Stimulated activated memory B cell treated with anti-CD40 and anti-IgM and Interleukin-4, amounts not matched to agents 10 μg/mL and 1 μg/mL and 100 μg/mL, for 72 hours (primary cell): ENCODE measurements at regions not wholly inside any gene's neighbourhood (a gene's known extent, or its start where the extent isn't known, plus 50 kb on each side); places are given as distances from the start of the nearest gene placed in this dataset.

Experiments
- ATAC-seq: fragments of 150-1000 bp; cut with Tn5 transposase; 2 replicates; pipeline ENCODE4 v1.10.0; 2021
- H3K27ac Mint-ChIP-seq: one replicate; pipeline ENCODE4 v1.8.0; 2022; ENCODE audit warnings: mild to moderate bottlenecking, mixed read lengths
- H3K27me3 Mint-ChIP-seq: one replicate; pipeline ENCODE4 v1.8.0; 2022; ENCODE audit warnings: mixed read lengths
- H3K36me3 Mint-ChIP-seq: one replicate; pipeline ENCODE4 v1.8.0; 2022; ENCODE audit warnings: mixed read lengths
- H3K4me1 Mint-ChIP-seq: one replicate; pipeline ENCODE4 v1.8.0; 2022; ENCODE audit warnings: mixed read lengths
- H3K4me3 Mint-ChIP-seq: one replicate; pipeline ENCODE4 v1.8.0; 2022; ENCODE audit warnings: mild to moderate bottlenecking, moderate library complexity, mixed read lengths
- H3K9me3 Mint-ChIP-seq: one replicate; pipeline ENCODE4 v1.8.0; 2022; ENCODE audit warnings: mixed read lengths

- no peaks in the 10 kb centered on the region for H3K4me1 Mint-ChIP-seq
- no peaks in the 10 kb centered on the region for H3K36me3 Mint-ChIP-seq
- H3K4me3 Mint-ChIP-seq = no peak overlapping the region
- ATAC-seq = peak; percentile 36
- peaks cover 8% of the 10 kb centered on the region for H3K27me3 Mint-ChIP-seq
- H3K27ac Mint-ChIP-seq = no peak overlapping the region
- no peaks in the 10 kb centered on the region for H3K9me3 Mint-ChIP-seq
Observed at GRCh38 chr2:41729800-41730364, 317.9 kb upstream of the PKDCC start.

- no peak for ATAC-seq
- Mint-ChIP-seq H3K27ac (no peak overlapping the region), H3K4me3 (no peak overlapping the region), H3K4me1 (peaks cover 14% of the 10 kb centered on the region), H3K27me3 (peaks cover 25% of the 10 kb centered on the region), H3K9me3 (peaks cover 1% of the 10 kb centered on the region), H3K36me3 (no peaks in the 10 kb centered on the region)
Observed at GRCh38 chr2:41735006-41735405, 312.8 kb upstream of the PKDCC start.

- H3K27me3 Mint-ChIP-seq = peaks cover 25% of the 10 kb centered on the region
- no peak for ATAC-seq
Observed at GRCh38 chr2:41735476-41735875, 312.3 kb upstream of the PKDCC start.

GRCh38 chr2:41736105-41736567, 311.7 kb upstream of the PKDCC start:
- ATAC-seq = peak; percentile 89
- Mint-ChIP-seq H3K4me3 (no peak overlapping the region), H3K27me3 (peaks cover 25% of the 10 kb centered on the region), H3K4me1 (peaks cover 14% of the 10 kb centered on the region), H3K27ac (peak overlapping the region; percentile 43), H3K36me3 (no peaks in the 10 kb centered on the region), H3K9me3 (peaks cover 4% of the 10 kb centered on the region)

More at GRCh38 chr2:41735476-41735875, 312.3 kb upstream of the PKDCC start:
- H3K9me3 Mint-ChIP-seq = peaks cover 4% of the 10 kb centered on the region
- H3K27ac Mint-ChIP-seq = peak overlapping the region; percentile 43
- H3K4me3 Mint-ChIP-seq = no peak overlapping the region
- no peaks in the 10 kb centered on the region for H3K36me3 Mint-ChIP-seq
- H3K4me1 Mint-ChIP-seq = peaks cover 14% of the 10 kb centered on the region

- H3K4me1 Mint-ChIP-seq = peaks cover 14% of the 10 kb centered on the region
- H3K27me3 Mint-ChIP-seq = peaks cover 25% of the 10 kb centered on the region
- H3K27ac Mint-ChIP-seq = peak overlapping the region; percentile 43
- peak; percentile 64 for ATAC-seq
- no peaks in the 10 kb centered on the region for H3K36me3 Mint-ChIP-seq
- peaks cover 4% of the 10 kb centered on the region for H3K9me3 Mint-ChIP-seq
- no peak overlapping the region for H3K4me3 Mint-ChIP-seq
Observed at GRCh38 chr2:41736586-41736985, 311.2 kb upstream of the PKDCC start.

- H3K27me3 Mint-ChIP-seq = peaks cover 25% of the 10 kb centered on the region
Observed at GRCh38 chr2:41737888-41738287, 309.9 kb upstream of the PKDCC start.

DNA sequence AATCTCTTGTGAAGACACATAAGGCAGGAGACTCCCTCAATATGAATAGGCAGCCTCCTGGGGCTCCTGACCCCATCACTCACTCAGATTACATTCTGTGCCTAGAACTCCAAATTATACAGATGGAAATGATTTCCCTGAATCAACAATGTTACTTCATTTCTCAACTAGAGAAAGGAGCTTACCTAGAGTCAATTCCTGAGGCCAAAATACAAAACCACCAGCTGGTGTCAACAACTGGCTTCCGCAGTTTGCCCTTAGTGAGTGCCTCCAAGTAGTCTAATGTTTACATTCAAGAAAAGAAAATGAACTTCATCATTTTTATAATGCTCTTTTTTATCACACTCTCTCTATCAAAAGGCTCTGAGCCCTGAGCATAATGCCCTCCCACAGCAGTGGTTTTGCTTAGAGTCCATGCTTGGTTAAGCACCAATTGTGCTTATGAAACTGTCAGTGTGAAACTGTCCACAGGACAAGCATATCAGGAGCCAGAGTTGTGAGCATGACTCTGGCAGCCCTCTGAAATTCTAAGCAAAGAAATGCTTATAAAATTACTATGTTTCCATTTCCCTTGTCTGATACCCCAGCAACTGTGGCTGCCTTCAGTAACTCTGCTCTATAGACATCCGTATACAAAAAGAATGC, 305.7 kb upstream of the PKDCC start:
- peak; percentile 56 for ATAC-seq
- H3K27me3 Mint-ChIP-seq = no peaks in the 10 kb centered on the region
- peaks cover 4% of the 10 kb centered on the region for H3K9me3 Mint-ChIP-seq
- H3K4me3 Mint-ChIP-seq = no peak overlapping the region
- H3K27ac Mint-ChIP-seq = no peak overlapping the region
- H3K4me1 Mint-ChIP-seq = no peaks in the 10 kb centered on the region
- no peaks in the 10 kb centered on the region for H3K36me3 Mint-ChIP-seq

More at GRCh38 chr2:41737888-41738287, 309.9 kb upstream of the PKDCC start:
- ATAC-seq = no peak
- Mint-ChIP-seq H3K4me1 (peaks cover 14% of the 10 kb centered on the region), H3K4me3 (no peak overlapping the region), H3K36me3 (no peaks in the 10 kb centered on the region), H3K9me3 (peaks cover 4% of the 10 kb centered on the region), H3K27ac (no peak overlapping the region)

DNA sequence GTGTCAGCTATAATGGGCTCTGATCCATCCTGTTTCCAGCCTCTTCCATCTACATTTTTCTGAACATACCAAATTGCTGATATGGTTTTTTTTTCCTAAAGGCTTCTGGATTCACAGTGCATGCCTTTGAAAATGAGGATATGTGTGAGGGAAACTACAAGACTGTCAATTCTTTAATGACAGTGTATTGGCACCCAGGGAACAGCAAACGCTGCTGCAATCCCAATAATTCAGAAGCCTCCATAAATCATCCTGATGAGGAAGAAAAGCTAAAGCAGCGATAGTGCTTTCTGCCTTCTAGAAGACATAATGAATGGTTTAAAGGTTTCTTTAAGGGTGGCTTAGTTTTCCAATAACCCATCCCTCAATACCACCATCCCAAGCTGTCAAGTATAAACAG, 304.5 kb upstream of the PKDCC start:
- Mint-ChIP-seq H3K4me1 (no peaks in the 10 kb centered on the region), H3K9me3 (peaks cover 4% of the 10 kb centered on the region), H3K27me3 (no peaks in the 10 kb centered on the region), H3K36me3 (no peaks in the 10 kb centered on the region), H3K4me3 (no peak overlapping the region), H3K27ac (no peak overlapping the region)
- ATAC-seq = no peak

GRCh38 chr2:41750829-41751228, 297.0 kb upstream of the PKDCC start:
- no peak overlapping the region for H3K27ac Mint-ChIP-seq
- H3K27me3 Mint-ChIP-seq = peaks cover 9% of the 10 kb centered on the region
- no peaks in the 10 kb centered on the region for H3K4me1 Mint-ChIP-seq
- ATAC-seq = no peak
- no peak overlapping the region for H3K4me3 Mint-ChIP-seq
- H3K9me3 Mint-ChIP-seq = no peaks in the 10 kb centered on the region
- H3K36me3 Mint-ChIP-seq = no peaks in the 10 kb centered on the region

DNA sequence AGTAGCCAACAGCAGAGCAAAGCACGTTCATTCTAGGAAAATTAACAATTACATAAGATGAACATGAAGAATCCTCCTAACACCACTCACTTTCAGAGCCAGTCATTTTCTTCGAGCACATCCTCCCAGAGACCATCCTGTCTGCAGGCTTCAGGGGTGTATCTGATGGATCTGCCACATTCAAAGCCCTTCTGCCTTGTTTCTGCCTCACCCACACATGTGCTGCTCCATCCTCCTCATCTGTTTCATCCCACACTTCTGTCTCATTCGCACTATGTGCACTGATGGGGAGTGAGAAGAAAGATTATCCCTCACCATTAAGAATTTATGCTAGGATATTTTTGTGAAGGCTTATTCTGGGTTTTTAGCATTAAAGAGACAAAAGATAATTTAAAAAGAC, 287.9 kb upstream of the PKDCC start:
- no peak overlapping the region for H3K27ac Mint-ChIP-seq
- no peaks in the 10 kb centered on the region for H3K36me3 Mint-ChIP-seq
- no peak overlapping the region for H3K4me3 Mint-ChIP-seq
- H3K4me1 Mint-ChIP-seq = no peaks in the 10 kb centered on the region
- peaks cover 6% of the 10 kb centered on the region for H3K27me3 Mint-ChIP-seq
- H3K9me3 Mint-ChIP-seq = no peaks in the 10 kb centered on the region
- no peak for ATAC-seq

DNA sequence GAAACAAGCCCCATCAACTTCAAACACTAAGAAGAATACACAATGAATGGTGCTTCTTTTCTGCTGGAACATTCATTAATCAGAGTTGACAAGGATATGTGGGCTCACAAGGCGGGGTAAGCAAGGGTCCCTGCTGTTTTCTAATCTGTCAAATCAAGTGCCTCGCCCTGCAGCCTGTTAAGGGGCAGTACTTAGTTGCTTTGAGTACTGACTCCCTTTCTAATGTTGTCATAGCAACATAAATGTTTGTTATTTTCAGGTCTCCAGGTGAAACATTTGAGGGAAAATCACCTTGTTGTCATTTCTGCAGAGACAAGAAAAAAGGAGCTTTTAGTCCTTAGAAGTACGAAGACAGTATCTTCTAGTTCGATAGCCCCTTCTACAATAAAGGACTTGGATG, 284.7 kb upstream of the PKDCC start:
- H3K4me1 Mint-ChIP-seq = no peaks in the 10 kb centered on the region
- no peak overlapping the region for H3K27ac Mint-ChIP-seq
- ATAC-seq = no peak
- H3K9me3 Mint-ChIP-seq = no peaks in the 10 kb centered on the region
- H3K27me3 Mint-ChIP-seq = peaks cover 6% of the 10 kb centered on the region
- H3K36me3 Mint-ChIP-seq = no peaks in the 10 kb centered on the region
- H3K4me3 Mint-ChIP-seq = no peak overlapping the region

DNA sequence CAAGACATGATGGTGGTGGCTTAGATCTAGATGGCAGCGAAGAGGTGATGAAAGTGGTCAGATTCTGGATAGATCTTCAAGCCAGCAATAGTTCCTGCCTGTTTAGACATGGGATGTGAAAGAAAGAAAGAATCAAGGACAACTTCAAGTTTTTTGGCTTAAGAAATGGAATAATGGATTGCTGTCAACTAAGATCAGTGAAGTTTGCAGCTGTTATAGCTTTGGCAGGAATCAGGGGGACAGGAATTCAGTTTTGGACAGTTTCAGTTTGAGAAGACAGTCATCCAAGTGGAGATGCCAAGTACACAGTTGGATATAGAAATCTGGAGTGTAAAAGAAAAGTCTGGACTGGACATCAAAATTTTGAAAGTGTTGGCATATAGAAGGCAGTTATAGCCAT, 283.7 kb upstream of the PKDCC start:
- H3K4me3 Mint-ChIP-seq = no peak overlapping the region
- H3K27me3 Mint-ChIP-seq = peaks cover 2% of the 10 kb centered on the region
- no peaks in the 10 kb centered on the region for H3K36me3 Mint-ChIP-seq
- H3K27ac Mint-ChIP-seq = no peak overlapping the region
- H3K9me3 Mint-ChIP-seq = no peaks in the 10 kb centered on the region
- no peak for ATAC-seq
- H3K4me1 Mint-ChIP-seq = no peaks in the 10 kb centered on the region

GRCh38 chr2:41764919-41765318, 282.9 kb upstream of the PKDCC start:
- no peaks in the 10 kb centered on the region for H3K4me1 Mint-ChIP-seq
- no peak overlapping the region for H3K4me3 Mint-ChIP-seq
- H3K9me3 Mint-ChIP-seq = no peaks in the 10 kb centered on the region
- no peak for ATAC-seq
- no peak overlapping the region for H3K27ac Mint-ChIP-seq
- H3K36me3 Mint-ChIP-seq = no peaks in the 10 kb centered on the region
- H3K27me3 Mint-ChIP-seq = peaks cover 10% of the 10 kb centered on the region

DNA sequence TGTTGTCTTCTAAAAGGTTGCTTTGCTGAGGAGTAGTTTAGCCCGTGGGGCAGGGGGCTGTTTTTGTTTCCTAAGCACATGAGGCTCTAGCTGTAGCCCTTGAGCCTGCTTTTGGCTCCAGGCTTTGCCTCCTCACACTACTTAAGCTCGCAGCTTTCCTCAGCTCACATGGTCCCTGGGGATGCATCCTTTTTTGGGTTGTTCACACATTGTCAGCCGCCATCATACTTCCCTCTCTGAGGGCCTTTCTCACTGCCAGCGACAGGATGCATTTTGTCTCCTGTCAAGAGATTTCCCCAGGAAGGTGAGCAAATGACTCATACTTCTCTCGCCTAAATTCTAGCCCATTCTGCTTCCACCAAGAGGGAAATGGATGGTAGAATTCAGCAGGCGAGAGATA, 279.5 kb upstream of the PKDCC start:
- ATAC-seq = no peak
- Mint-ChIP-seq H3K9me3 (no peaks in the 10 kb centered on the region), H3K4me1 (no peaks in the 10 kb centered on the region), H3K27ac (no peak overlapping the region), H3K27me3 (peaks cover 20% of the 10 kb centered on the region), H3K4me3 (no peak overlapping the region), H3K36me3 (no peaks in the 10 kb centered on the region)

DNA sequence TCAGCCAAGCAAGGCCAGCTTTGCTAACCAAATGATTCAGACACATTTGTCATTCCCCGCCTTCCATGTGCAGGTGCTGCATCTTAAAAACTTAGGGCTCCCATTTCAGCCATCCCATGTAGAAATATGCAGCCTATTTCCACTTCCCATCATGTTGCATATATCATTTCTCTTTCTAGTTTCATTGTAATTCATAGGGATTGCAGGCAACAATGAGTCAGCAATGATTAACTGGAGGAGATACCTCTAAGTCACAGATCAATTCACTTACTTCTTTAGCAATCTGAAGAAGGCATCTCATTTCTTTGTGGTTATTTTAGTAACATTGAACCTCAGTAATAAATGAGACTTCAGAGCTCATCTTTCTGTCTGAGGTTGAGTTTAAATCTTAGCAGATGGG, 276.1 kb upstream of the PKDCC start:
- no peak for ATAC-seq
- Mint-ChIP-seq H3K36me3 (no peaks in the 10 kb centered on the region), H3K4me3 (no peak overlapping the region), H3K4me1 (no peaks in the 10 kb centered on the region), H3K9me3 (peaks cover 3% of the 10 kb centered on the region), H3K27me3 (peaks cover 20% of the 10 kb centered on the region), H3K27ac (no peak overlapping the region)

DNA sequence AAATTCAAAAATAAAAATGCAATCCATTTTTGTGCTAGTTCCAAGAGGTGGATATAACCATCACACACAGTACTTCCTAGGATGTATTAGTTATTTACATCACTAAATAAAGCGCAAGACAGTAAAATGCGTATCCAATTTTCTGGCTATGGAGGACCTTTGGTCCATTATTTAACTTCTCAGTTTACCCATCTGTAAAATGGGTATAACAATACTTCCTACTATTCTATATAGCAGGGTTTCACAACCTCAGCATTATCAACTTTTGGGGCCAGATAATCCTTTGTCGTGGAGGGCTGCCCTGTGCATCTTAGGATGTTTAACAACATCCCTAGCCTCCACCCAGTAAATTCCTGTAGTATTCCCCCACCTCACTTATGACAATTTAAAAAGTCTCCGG, 275.1 kb upstream of the PKDCC start:
- Mint-ChIP-seq H3K27me3 (peaks cover 20% of the 10 kb centered on the region), H3K27ac (no peak overlapping the region), H3K4me1 (no peaks in the 10 kb centered on the region), H3K36me3 (no peaks in the 10 kb centered on the region), H3K4me3 (no peak overlapping the region), H3K9me3 (peaks cover 3% of the 10 kb centered on the region)
- no peak for ATAC-seq
